GM21529 (cell line): ENCODE measurements at regions not wholly inside any gene's neighbourhood (a gene's known extent, or its start where the extent isn't known, plus 50 kb on each side); places are given as distances from the start of the nearest gene placed in this dataset.

Source experiments
- ATAC-seq: cut with Tn5 transposase; IDR thresholded peaks from one replicate; pipeline ENCODE4 v1.9.1; 2021; ENCODE audit not compliant: unreplicated experiment

DNA sequence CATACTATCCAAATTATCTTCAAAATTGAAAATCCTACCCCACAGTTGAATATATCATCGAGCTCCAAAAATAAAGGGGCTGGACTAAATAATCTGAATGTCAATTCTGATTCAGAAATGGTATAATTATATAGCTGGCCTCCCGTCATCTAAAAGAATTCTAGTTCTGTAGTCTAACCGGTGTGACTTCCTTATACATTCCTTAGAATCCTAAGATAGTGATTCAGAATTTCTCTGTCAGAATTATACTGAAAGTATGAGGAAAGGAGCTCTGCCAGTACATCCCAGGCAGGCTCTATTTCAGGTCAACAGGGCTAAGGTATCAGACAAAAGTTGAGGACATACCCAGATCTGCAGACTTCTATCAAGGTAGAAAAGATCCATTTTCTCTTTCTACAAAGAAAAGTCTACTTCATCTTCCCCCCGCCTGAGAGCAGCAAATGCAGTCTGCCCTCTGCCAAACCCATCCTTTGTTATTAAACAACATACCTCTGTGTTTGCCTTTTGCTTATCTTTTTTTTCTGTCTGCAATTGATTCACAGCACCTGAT is 128.5 kb downstream of the METTL4 start:
- ATAC-seq, result no peak

DNA sequence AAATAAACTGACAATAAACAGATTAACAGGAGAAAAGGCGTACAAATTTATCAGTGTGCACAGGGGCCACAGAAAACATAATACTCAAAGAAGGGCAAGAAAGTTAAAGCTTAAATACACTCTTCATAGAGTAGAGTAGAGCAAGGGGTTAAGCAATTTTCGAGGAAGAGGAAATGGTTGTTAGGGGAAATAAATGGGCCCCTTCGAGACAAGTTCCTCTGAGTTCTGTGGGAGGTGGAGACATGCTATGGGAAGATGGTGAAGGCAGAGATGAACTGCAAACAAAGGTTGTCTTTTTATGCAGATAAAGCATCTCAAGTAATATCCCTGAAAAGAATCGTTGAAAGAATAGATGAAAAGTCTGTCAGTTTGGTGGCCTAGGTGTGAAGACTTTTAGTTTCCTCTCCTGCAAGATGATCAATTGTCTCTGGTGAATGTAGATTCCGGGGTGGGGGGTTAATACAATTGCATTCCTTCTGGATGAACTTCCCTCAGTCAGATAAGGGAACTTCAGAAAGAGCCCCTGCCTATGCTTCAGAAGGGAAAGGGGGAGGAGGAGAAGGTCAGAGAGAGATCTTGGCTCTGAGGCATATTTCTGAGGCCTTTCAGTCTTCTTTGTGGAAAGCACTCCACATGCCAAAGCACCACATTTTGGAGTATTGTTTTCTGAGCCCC is 127.0 kb downstream of the METTL4 start:
- no peak for ATAC-seq

DNA sequence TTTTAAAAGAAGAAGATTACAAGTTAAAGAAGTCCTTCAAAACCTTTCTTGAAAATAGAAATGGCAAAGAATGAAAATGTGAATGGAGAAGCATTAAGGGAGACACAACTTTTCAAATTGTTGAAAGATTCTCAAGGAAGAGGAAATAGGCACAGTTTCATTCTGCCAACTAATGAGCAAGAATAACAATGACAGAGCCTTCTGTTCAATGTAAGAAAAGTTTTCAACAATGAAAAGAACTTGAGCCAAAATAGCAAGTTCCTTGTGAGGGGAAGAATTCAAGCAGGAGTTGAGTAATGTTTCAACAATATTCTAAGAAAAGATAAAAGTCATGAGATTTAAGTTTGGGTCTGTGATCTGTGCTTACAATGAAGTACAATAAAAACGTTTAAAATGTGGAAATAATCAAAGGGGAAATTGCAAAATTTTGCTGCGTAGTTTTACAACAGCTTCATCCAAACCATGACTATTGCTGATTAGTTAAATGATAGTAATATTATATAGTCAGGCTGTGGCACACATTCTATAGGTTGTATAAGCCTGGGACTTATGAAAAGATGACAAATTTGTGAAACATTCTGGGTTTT is 122.6 kb downstream of the METTL4 start:
- no peak for ATAC-seq

DNA sequence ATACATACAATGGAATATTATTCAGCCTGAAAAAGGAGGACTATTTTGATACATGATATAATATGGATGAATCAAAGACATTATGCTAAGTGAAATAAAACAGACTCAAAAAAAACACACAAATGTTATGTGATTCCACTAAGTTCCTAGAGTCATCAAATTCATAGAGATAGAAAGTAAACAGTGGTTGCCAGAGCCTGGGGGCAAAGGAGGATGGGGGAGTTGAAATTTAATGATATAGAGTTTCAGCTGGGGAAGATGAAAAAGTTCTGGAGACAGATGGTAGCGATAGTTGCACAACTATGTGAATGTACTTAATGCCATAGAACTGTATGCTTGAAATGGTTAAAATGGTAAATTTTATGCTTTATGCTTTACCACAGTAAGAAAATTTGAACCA is 119.7 kb downstream of the METTL4 start:
- ATAC-seq, result no peak

DNA sequence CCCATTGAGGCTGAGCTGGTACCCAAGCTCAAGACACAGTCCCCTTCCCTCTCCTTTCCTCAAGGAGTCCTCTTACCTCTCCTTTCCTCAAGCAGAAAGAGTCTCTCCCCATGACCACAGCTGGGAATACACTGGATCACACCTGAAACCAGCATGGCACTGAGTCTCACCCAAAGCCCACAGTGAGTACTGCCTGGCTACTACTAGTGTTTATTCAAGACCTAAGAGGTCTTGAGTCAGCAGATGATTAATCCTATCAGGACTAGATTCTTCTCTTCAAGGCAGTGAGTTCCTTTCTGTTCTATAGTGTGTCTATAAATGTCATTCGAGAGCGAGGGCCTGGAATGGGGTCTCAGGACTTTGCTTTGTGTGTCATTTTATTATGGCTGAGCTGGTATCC is 111.4 kb downstream of the METTL4 start:
- no peak for ATAC-seq

DNA sequence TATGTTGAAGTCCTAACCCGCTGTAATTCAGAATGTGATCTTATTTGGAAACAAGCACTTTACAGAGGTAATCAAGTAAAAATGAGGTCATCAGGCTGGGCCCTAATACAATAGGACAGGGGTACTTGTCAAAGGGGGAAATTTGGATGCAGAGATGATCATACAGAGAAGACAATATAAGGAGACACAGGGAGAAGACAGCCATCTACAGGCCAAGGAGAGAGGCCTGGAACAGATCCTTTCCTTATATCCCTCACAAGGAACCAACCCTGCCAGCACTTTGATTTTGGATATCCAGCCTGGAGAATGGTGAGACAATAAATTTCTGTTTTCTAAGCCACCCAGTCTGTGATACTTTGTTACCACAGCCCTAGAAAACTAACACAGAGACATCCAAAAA is 104.3 kb downstream of the METTL4 start:
- ATAC-seq, result no peak

DNA sequence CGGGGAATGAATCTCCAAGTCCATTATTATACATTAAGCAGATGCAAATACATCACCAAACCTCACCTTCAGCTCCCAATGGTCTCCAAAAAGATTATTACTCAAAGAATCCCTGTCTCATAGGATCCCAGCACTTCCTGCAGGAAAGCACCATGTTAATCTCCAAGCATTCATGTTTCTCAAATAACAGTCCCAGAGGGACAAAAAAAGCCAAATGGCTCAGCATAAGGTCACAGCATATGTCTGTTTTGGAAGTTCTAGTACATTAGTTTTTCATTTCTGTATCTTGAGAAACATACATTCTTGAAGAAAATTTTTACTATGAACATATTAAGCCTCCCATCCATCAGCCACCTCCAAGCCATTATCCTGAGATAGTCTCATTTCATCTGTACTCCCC is 103.3 kb downstream of the METTL4 start:
- ATAC-seq, result no peak

DNA sequence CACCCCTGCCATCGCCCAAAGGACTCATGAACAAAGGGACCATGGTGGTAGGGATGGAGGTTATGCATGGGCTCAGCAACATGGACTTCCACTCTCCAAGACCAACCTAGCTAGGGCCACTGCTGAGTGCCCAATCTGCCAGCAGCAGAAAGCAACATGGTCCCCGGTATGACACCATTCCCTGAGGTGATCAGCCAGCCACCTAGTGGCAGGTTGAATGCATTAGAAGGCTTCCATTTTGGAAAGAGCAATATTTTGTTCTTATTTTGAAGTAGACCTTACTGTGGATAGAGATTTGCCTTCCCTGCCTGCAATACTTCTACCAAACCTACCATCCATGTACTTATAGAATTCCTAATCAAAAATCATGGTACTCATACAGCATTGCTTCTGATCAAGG is 99.8 kb downstream of the METTL4 start:
- ATAC-seq, result no peak

DNA sequence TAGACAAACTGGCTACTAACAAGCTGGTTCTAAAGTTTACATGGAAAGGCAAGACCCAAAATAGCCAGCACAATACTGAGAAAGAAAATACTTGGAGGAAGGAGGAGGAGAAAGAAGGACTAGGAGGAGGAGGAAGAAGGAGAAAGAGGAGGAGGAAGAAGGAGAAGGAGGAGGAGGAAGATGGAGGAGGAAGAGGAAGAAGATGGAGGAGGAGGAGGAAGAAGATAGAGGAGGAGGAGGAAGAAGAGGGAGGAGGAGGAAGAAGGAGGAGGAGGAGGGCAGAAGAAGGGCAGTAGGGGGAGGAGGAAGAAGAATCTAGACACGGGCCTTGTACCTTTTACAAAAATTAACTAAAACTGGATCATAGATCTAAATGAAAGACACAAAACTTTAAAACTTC is 92.6 kb downstream of the METTL4 start:
- no peak for ATAC-seq

DNA sequence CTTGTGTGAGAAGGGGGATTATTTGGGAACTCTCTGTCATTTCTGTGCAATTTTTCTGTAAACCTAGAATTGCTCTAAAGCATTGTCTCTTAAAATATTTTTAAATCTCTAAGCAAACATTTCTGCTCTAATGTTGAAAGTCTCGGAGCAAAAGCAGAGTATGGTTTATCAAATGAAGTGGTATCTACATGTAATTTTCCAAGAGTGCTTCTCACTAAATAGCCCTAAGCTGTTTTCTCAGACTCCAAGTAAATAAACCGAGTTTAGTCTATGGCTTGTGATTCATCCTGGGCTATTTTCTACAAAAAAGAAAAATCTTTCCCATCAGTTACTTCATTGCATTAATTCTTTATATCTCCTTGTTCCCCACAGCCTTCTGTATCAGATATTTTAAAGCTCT is 90.8 kb downstream of the METTL4 start:
- ATAC-seq, result no peak

DNA sequence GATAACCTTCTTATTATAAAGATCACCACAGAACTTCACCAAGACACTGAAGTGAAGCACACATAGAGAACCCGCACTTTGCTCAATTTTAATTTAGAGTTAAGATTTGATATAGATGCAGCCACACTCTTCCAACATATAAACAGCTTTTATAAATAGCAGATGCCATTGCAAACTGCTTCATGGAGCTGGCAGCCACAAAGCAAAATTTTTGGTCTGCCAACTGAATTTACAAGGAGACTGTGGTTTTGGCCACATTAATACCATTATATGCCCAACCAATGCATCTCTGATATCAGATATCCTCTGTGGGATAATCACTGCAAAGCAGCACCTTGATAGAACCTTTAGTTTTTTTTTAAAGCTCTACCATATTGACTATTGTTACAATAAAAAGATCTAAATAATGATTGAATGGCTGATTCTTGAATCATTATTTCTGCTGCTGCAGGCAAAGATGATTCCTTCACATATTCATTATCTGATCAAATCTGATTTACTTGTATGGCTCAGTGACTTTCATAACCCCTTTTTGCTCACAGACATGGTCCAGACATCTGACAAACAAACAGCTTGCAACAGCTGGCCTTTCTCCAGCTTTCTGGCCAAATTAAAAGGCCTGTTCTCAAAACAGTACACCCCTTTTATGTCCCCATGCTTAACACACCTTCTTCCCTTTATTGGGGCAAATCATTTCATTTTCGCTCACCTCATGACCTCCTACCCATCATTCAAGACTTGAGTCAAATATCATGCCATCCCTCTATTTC is 88.4 kb downstream of the METTL4 start:
- no peak for ATAC-seq

DNA sequence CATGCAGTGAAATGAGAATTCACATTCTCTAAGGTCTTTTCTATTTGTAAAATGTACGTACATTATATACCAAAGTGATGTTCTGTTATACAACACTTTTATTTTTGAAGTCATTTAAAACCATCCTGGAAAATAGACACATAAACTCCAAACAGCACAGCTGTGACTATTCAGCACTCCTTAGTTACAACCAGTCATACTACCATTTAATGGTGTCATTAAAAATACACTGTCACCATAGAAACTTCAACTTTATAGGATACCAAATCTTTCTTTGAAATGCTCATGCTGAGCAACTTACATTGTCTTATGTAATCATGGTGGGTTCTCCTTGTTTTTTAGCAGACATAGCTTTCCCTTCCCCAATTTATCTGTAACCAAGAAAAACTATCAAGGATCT is 85.3 kb downstream of the METTL4 start:
- no peak for ATAC-seq

DNA sequence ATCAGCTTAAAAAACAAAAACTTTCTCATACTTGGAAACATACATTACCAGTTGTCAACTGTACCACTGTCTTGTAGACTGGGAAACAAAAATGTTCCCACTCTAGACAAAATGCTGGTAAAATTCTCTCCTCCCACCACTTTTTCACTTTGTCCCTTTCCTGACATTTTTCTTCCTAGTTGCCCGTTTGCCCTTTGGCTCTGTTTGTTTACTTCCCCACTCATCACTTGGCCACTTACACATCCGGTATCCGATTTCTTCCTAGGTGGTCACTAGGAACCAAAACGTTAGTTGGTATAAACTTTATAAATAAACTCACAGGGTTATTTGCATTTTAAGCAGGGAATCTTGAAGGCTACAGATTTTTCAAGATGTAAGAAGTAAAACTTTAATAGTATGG is 84.9 kb downstream of the METTL4 start:
- ATAC-seq, result no peak
